ENCODE measurements at regions not wholly inside any gene's neighbourhood (a gene's known extent, or its start where the extent isn't known, plus 50 kb on each side); places are given as distances from the start of the nearest gene placed in this dataset.

DNA sequence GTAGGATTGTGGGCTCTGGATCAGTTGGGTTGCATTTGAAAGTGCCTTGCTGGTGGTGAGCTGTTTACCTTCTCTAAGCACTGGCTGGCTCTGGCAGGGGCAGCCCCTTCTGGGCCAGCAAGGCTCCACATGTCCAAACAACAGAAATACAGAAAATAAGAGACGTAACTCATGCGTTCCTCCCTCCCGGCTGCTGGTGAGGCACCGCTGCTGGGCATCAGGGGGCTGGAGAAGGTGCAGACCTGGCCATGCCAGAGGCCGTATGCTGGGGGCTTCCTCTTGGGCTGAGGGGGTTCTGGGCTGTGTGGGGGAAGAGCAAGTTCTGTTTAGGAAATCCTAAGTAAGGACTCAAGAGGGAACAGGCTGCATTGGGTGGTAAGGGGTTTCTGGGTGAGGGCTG, 140.6 kb downstream of the URI1 start:
- no peak overlapping the region for H3K27ac ChIP-seq (ENCODE audit: low read depth in 2 of 2, low read length in 1 of 2)
- 86% methylated on average over 5 of the region's 5 CpGs for WGBS (ENCODE audit: low lambda C conversion rate)
- no peak overlapping the region for H3K4me3 ChIP-seq (ENCODE audit: low read depth in 2 of 2, low read length in 1 of 2)
- DNase-seq = no peak
- no peaks in the 10 kb centered on the region for H3F3A ChIP-seq (replicated peaks; ENCODE audit: insufficient read depth)
- no peak overlapping the region for H3K4me2 ChIP-seq
- no peaks in the 10 kb centered on the region for H3K9me3 ChIP-seq
- no peaks in the 10 kb centered on the region for H3K9me2 ChIP-seq
- H3K79me2 ChIP-seq (ENCODE audit: insufficient read depth) = no peaks in the 10 kb centered on the region
- H4K20me1 ChIP-seq (ENCODE audit: insufficient read depth) = no peaks in the 10 kb centered on the region
- TF ChIP-seq GABPA (IDR thresholded peaks at IDR 0.05; ENCODE audit: low read depth) = no peak
- no peak for TF ChIP-seq NRF1 (IDR thresholded peaks at IDR 0.05; ENCODE audit: low read depth, low read length)
- no peak for TF ChIP-seq REST (IDR thresholded peaks at IDR 0.05; ENCODE audit: low read depth, low read length)
- no peak for TF ChIP-seq JUND (IDR thresholded peaks at IDR 0.05)
- TF ChIP-seq FOXM1 (IDR thresholded peaks at IDR 0.05; ENCODE audit: low read depth) = no peak
- TF ChIP-seq, protein P1, sequence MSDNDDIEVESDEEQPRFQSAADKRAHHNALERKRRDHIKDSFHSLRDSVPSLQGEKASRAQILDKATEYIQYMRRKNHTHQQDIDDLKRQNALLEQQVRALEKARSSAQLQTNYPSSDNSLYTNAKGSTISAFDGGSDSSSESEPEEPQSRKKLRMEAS (IDR thresholded peaks at IDR 0.05; ENCODE audit: low read depth) = no peak
- TF ChIP-seq FOXJ3 (CRISPR knock-in tag; IDR thresholded peaks at IDR 0.05) = no peak
- TF ChIP-seq, protein P2, sequence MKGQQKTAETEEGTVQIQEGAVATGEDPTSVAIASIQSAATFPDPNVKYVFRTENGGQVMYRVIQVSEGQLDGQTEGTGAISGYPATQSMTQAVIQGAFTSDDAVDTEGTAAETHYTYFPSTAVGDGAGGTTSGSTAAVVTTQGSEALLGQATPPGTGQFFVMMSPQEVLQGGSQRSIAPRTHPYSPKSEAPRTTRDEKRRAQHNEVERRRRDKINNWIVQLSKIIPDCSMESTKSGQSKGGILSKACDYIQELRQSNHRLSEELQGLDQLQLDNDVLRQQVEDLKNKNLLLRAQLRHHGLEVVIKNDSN (IDR thresholded peaks at IDR 0.05; ENCODE audit: borderline replicate concordance, low read depth) = no peak
- no peak for TF ChIP-seq NFIC (IDR thresholded peaks at IDR 0.05; ENCODE audit: borderline replicate concordance)
- TF ChIP-seq, protein P3, sequence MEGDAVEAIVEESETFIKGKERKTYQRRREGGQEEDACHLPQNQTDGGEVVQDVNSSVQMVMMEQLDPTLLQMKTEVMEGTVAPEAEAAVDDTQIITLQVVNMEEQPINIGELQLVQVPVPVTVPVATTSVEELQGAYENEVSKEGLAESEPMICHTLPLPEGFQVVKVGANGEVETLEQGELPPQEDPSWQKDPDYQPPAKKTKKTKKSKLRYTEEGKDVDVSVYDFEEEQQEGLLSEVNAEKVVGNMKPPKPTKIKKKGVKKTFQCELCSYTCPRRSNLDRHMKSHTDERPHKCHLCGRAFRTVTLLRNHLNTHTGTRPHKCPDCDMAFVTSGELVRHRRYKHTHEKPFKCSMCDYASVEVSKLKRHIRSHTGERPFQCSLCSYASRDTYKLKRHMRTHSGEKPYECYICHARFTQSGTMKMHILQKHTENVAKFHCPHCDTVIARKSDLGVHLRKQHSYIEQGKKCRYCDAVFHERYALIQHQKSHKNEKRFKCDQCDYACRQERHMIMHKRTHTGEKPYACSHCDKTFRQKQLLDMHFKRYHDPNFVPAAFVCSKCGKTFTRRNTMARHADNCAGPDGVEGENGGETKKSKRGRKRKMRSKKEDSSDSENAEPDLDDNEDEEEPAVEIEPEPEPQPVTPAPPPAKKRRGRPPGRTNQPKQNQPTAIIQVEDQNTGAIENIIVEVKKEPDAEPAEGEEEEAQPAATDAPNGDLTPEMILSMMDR (IDR thresholded peaks at IDR 0.05) = no peak
- TF ChIP-seq RAD21 (IDR thresholded peaks at IDR 0.05; ENCODE audit: low read length) = no peak
- no peaks in the 10 kb centered on the region for H3K36me3 ChIP-seq (replicated peaks in 1 of 2; ENCODE audit: control insufficient read depth in 1 of 2, insufficient read depth in 2 of 2, low read length in 1 of 2)
- H2AFZ ChIP-seq (ENCODE audit: low read depth) = no peak overlapping the region
- H3K4me1 ChIP-seq (ENCODE audit: control insufficient read depth in 1 of 2, insufficient read depth in 2 of 2, low read depth in 1 of 2, low read length in 1 of 2) = peaks cover 0 to 31% of the 10 kb centered on the region in 2 experiments; a peak in 2 of 4 replicates
- ChIA-PET CTCF (interaction anchor here (1.1 to 2.4 kb wide), 5 partner anchors 11 to 587 kb away, joined by 3 to 7 read pairs (median 4); no protein-coding TSS in a partner anchor), POLR2A (no interaction called here)
- H3K9ac ChIP-seq = no peak overlapping the region
- H3K27me3 ChIP-seq (ENCODE audit: insufficient read depth) = no peaks in the 10 kb centered on the region

Data from SK-N-SH (cell line).